NCI-H774 (cell line): ENCODE measurements at regions not wholly inside any gene's neighbourhood (a gene's known extent, or its start where the extent isn't known, plus 50 kb on each side); places are given as distances from the start of the nearest gene placed in this dataset.
A peak's percentile ranks its signal among the peaks of the same experiment; 100 is the strongest.

Experiments used
- DNase-seq: peaks from one replicate; lab custom pipeline; 2025; lab: John Stamatoyannopoulos, UW

- peak; percentile 42 for DNase-seq
These were observed 124.3 kb downstream of the RPLP1 start for GRCh38 chr15:69576948-69577351.

GRCh38 chr15:69577397-69577796 is 124.8 kb downstream of the RPLP1 start:
- no peak for DNase-seq

GRCh38 chr15:69578252-69578651 is 125.6 kb downstream of the RPLP1 start:
- no peak for DNase-seq

DNA sequence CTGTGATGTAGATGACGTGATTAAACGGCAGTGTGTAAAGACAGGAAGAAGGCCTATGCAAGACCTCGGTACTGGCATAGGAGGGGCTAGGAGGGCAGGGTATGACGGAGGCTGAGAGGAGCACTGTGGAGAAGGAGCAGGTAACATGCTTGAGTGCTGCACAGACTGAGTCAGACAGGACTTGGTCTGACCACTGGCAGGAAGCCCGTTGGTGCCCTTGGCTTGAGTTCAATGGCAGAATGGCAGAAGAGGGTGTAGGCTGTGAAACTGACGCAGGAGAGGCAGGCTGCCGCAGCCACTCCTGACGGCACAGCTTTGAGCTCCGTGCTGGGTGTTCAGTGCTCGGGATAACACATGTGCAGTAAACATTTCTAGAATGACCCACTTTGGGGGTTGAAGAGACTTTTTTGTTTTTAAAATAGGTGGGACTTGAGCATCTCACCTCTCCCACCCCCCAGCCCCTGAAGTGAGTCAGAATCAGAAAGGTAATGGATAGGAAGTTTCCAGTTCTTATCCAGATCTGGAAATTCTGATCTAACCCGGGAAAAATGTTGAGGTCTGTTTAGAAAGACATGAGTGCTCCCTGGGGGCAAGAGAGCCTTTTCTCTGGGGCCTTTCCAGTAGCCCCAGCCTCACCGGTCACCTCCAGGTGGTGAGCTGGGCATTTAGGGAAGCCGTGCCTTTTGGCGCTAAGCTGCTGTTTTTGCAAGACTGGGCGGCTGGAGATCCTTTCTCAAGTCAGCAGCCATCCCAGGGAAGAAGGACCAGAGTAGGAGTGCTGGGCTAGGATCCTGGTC is 126.4 kb downstream of the RPLP1 start:
- DNase-seq, result no peak

GRCh38 chr15:69579950-69580618 is 127.5 kb downstream of the RPLP1 start:
- no peak for DNase-seq

- DNase-seq, result no peak
These were observed 131.0 kb downstream of the RPLP1 start for GRCh38 chr15:69583626-69584025.

DNA sequence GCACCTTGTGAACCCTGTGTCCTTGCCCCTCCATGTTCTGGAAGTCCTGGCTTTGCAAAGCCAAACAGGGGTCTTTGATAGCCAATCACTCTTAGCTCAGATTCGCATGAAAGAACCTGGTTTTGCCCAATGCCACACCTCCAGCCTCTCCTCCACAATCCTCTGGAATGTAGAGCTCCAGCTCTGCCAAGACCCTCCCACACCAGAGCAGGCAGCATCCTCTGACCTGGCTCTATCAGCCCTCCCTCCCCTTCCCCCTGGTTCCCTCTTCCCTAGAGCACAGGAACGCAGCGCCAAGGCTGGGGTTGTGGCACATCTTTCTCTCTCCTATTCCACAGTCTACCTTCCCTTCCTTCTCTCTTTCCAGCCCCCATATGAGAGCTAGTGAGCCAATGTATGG is 133.3 kb downstream of the RPLP1 start:
- no peak for DNase-seq

DNA sequence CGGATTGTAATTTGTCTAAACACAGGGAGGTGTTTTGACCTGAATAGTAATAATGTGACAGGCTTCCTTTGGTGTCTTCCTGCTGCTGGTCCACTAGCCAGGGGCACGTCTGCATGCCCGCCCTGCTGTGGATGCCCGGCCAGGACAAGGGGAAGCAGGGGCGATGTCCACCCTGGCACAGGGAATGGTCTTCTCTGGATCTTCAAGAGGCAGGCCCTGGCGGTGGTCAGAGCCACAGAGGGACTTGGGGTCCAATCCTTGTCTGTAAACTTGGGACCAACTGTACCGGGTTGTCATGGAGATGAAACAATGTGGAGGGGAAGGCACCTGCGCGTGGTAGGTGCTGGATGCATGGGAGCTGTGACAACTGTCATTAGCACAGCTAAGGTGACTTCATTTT is 134.1 kb downstream of the RPLP1 start:
- no peak for DNase-seq

GRCh38 chr15:69587723-69588426 is 135.3 kb downstream of the RPLP1 start:
- DNase-seq, result no peak

DNA sequence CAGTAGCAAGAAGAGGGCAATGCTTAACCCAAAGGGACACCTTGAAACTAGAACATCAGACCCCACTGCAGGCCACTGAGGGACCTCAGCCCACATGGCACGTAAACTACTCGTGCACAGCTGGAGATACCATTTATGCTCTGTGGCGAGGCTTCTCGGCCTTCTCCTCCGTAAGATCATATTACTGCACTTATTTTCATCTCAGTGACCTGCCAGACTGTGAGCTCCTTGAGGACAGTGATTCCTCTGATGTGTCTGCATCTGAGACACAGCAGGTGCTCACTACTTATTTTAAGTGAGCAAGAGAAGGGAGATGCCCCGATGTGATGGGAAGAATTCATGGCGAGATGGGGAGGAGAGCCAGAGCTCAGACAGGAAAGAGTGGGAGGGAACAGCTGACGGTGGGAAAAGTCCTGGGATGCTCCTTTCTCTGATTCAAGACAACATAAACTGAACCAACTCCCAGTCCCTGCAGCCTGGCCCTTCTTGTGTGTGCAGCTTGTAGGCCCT is 137.6 kb downstream of the RPLP1 start:
- DNase-seq, result no peak

DNA sequence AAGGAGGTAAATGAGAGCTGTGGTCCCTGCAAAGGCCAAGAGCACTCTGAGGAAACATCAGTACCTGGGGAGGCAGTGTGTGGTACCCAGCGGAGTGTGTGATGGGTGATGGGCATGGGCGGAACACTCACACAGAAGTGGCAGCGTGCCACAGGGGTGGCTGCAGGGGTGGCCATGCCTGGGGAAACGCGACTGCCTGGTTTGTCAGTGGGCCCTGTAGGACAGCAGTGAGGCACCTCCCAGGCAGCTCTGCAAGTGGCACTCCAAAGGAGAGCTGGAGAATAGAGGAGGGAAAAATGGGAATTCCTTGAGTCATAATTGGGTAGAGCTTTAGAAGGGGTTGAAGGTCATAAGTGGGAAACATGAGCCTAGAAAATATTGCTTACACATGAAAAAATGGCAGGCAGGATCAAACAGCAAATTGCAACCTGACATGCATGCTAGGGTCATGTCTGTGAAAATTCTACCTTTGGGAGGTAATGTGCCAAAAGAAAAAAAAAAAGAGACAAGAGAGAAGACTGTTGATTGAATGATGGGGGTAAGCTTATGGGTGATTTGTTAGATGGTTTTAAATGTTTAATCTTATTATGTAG is 138.4 kb downstream of the RPLP1 start:
- DNase-seq, result no peak

DNA sequence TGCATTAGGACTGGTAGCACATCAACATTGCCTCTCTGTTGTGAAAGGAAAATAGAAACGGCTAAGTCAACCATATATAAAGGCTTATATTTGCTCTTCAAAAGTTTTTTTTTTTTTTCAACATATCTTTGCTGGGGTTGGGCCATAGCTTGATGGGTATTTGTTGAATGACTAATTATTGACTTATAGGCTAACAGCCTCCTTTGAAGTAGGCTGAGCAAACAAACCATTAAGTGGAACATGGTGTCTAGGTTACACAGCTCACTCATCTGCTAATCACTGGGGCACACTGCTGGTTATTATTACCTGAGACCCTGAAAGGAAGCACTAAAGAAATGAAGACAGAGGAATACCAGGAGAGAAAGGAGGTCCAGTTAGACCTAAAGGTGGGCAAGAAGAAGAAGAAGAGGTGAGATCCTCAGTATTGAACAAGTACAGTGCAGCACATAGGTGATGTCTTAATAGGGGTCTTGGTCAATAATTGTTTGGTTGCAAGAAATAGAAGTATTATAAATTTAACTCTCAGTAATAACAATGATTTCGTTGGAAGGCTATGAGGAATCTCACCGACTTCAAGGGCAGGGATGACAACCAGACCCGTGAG is 139.4 kb downstream of the RPLP1 start:
- DNase-seq, result peak; percentile 92

- peak; percentile 48 for DNase-seq
These were observed 140.3 kb downstream of the RPLP1 start for GRCh38 chr15:69592954-69593353.

- no peak for DNase-seq
These were observed 140.9 kb downstream of the RPLP1 start for GRCh38 chr15:69593488-69593887.

GRCh38 chr15:69593981-69594966 is 141.7 kb downstream of the RPLP1 start:
- peak; percentile 99 for DNase-seq

GRCh38 chr15:69595009-69595791 is 142.6 kb downstream of the RPLP1 start:
- no peak for DNase-seq

DNA sequence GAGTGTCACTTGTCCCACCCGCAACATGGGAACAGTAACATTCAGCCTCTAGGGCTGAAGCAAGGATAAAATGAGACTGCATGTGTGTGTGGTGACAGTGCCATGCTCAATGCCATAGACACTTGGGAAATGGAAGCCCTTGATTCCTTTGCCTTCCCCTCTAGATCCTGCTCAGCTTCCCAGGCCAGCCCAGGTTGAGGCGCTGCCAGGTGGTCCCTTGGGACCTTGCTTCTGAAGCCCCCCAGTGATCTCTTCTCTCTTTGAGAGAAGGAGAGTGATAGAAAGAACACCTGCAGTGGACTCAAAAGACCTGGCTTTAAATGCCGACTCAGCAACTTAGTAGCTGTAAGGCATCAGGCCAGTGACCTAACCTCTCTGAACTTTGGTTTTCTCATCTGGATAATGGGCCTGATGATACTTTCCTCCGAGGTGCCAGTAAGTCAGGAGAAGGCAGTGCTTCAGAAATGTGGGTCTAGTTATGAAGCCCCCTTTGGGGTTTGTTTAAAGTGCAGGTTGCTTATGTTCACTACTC is 144.5 kb downstream of the RPLP1 start:
- no peak for DNase-seq

- no peak for DNase-seq
These were observed 146.7 kb downstream of the RPLP1 start for GRCh38 chr15:69599271-69599670.

GRCh38 chr15:69600556-69601085 is 148.0 kb downstream of the RPLP1 start:
- DNase-seq, result no peak
